ENCODE measurements at regions not wholly inside any gene's neighbourhood (a gene's known extent, or its start where the extent isn't known, plus 50 kb on each side); places are given as distances from the start of the nearest gene placed in this dataset.

GRCh38 chr7:153444641-153445040, 607.6 kb upstream of the DPP6 start:
- Histone ChIP-seq H3K36me3 (no peaks in the 10 kb centered on the region), H3K9me3 (no peaks in the 10 kb centered on the region), H3K27ac (no peak overlapping the region), H3K27me3 (no peaks in the 10 kb centered on the region), H3K4me3 (no peak overlapping the region), H3K4me1 (no peaks in the 10 kb centered on the region)
- no peak for ATAC-seq
- intact Hi-C loops (cut with DNase I) = no loop called here
- FAIRE-seq = no peak
- DNase-seq = no peak
- 62 to 77% methylated on average over 8 of the region's 8 CpGs for whole genome bisulfite sequencing, 2 donors
- TF ChIP-seq CTCF (IDR thresholded peaks at IDR 0.05) = no peak

- ATAC-seq (no peak), DNase-seq (no peak), FAIRE-seq (no peak)
- intact Hi-C loops (cut with DNase I) = no loop called here
- Histone ChIP-seq H3K27me3 (no peaks in the 10 kb centered on the region), H3K4me1 (no peaks in the 10 kb centered on the region), H3K27ac (no peak overlapping the region), H3K9me3 (no peaks in the 10 kb centered on the region), H3K4me3 (no peak overlapping the region), H3K36me3 (no peaks in the 10 kb centered on the region)
- no peak for TF ChIP-seq CTCF (IDR thresholded peaks at IDR 0.05)
- WGBS, 2 donors = 50 to 56% methylated on average over 5 of the region's 5 CpGs
Measured at GRCh38 chr7:153445641-153446040, 606.6 kb upstream of the DPP6 start.

GRCh38 chr7:153446490-153446889, 605.7 kb upstream of the DPP6 start:
- H3K9me3 ChIP-seq = no peaks in the 10 kb centered on the region
- no peak for FAIRE-seq
- no peak for TF ChIP-seq CTCF (IDR thresholded peaks at IDR 0.05)
- no peak overlapping the region for H3K4me3 ChIP-seq
- ATAC-seq = no peak
- H3K36me3 ChIP-seq = no peaks in the 10 kb centered on the region
- DNase-seq = no peak
- intact Hi-C loops (cut with DNase I) = no loop called here
- 39% methylated on average over 2 of the region's 2 CpGs for WGBS, 2 donors
- H3K27me3 ChIP-seq = no peaks in the 10 kb centered on the region
- no peak overlapping the region for H3K27ac ChIP-seq
- no peaks in the 10 kb centered on the region for H3K4me1 ChIP-seq

- H3K27ac ChIP-seq = no peak overlapping the region
- no peaks in the 10 kb centered on the region for H3K36me3 ChIP-seq
- no peaks in the 10 kb centered on the region for H3K27me3 ChIP-seq
- no peaks in the 10 kb centered on the region for H3K9me3 ChIP-seq
- no peak for FAIRE-seq
- H3K4me3 ChIP-seq = no peak overlapping the region
- intact Hi-C loops (cut with DNase I) = no loop called here
- no peak for ATAC-seq
- 40 to 60% methylated on average over 5 of the region's 5 CpGs for WGBS, 2 donors
- H3K4me1 ChIP-seq = no peaks in the 10 kb centered on the region
- DNase-seq = no peak
- no peak for TF ChIP-seq CTCF (IDR thresholded peaks at IDR 0.05)
Measured at GRCh38 chr7:153447011-153447410, 605.2 kb upstream of the DPP6 start.

GRCh38 chr7:153452661-153453060, 599.5 kb upstream of the DPP6 start:
- ATAC-seq = no peak
- no peaks in the 10 kb centered on the region for H3K27me3 ChIP-seq
- no peaks in the 10 kb centered on the region for H3K9me3 ChIP-seq
- no peak for TF ChIP-seq CTCF (IDR thresholded peaks at IDR 0.05)
- no peak for FAIRE-seq
- no peak for DNase-seq
- WGBS, 2 donors = 65 to 66% methylated on average over 3 of the region's 3 CpGs
- no peaks in the 10 kb centered on the region for H3K4me1 ChIP-seq
- no peaks in the 10 kb centered on the region for H3K36me3 ChIP-seq
- no peak overlapping the region for H3K27ac ChIP-seq
- intact Hi-C loops (cut with DNase I) = no loop called here
- no peak overlapping the region for H3K4me3 ChIP-seq

Data from pancreas (tissue), 10 donors.